ENCODE measurements at regions not wholly inside any gene's neighbourhood (a gene's known extent, or its start where the extent isn't known, plus 50 kb on each side); places are given as distances from the start of the nearest gene placed in this dataset.

DNA sequence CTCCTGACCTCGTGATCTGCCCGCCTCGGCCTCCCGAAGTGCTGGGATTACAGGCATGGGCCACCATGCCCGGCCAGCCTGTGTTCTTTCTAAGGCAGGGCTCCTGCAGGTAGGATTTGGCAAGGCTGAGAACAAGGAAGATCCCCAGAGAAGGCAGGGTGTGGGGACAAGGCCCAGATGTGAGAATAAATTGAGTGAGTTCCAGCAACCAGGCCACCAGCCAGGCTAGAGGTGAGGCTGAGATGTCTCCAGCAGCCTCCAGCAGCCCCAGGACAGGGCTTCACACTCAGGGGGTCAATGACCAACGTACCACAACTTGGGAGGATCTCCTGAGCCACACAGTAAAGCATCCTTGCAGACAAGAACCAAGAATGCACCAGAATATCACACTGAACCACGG is 75.1 kb downstream of the BUD13 start:
- Histone ChIP-seq H3K36me3 (replicated peaks in 1 of 2; ENCODE audit: control insufficient read depth in 1 of 2, insufficient read depth in 2 of 2, low read length in 1 of 2) (no peaks in the 10 kb centered on the region), H3K4me3 (ENCODE audit: low read depth in 2 of 2, low read length in 1 of 2) (no peak overlapping the region), H3F3A (replicated peaks; ENCODE audit: insufficient read depth) (no peaks in the 10 kb centered on the region), H3K79me2 (ENCODE audit: insufficient read depth) (no peaks in the 10 kb centered on the region), H4K20me1 (ENCODE audit: insufficient read depth) (no peaks in the 10 kb centered on the region), H3K9ac (no peak overlapping the region), H3K4me1 (ENCODE audit: control insufficient read depth in 1 of 2, insufficient read depth in 2 of 2, low read depth in 1 of 2, low read length in 1 of 2) (peaks cover 0 to 14% of the 10 kb centered on the region in 2 experiments; a peak in 1 of 4 replicates), H3K27ac (ENCODE audit: low read depth in 2 of 2, low read length in 1 of 2) (no peak overlapping the region), H3K9me2 (no peaks in the 10 kb centered on the region), H3K27me3 (ENCODE audit: insufficient read depth) (no peaks in the 10 kb centered on the region), H3K4me2 (no peak overlapping the region), H3K9me3 (no peaks in the 10 kb centered on the region), H2AFZ (ENCODE audit: low read depth) (no peak overlapping the region)
- CTCF ChIA-PET: interaction anchor here (0.6 to 1.4 kb wide), 3 partner anchors 45 to 1191 kb away, joined by 3 read pairs; no protein-coding TSS in a partner anchor
- POLR2A ChIA-PET: no interaction called here
- WGBS (ENCODE audit: low lambda C conversion rate): 55% methylated on average over 6 of the region's 7 CpGs
- TF ChIP-seq, protein P1, sequence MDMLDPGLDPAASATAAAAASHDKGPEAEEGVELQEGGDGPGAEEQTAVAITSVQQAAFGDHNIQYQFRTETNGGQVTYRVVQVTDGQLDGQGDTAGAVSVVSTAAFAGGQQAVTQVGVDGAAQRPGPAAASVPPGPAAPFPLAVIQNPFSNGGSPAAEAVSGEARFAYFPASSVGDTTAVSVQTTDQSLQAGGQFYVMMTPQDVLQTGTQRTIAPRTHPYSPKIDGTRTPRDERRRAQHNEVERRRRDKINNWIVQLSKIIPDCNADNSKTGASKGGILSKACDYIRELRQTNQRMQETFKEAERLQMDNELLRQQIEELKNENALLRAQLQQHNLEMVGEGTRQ (IDR thresholded peaks at IDR 0.05; ENCODE audit: borderline replicate concordance, low read depth, low read length): no peak
- TF ChIP-seq, protein P2, sequence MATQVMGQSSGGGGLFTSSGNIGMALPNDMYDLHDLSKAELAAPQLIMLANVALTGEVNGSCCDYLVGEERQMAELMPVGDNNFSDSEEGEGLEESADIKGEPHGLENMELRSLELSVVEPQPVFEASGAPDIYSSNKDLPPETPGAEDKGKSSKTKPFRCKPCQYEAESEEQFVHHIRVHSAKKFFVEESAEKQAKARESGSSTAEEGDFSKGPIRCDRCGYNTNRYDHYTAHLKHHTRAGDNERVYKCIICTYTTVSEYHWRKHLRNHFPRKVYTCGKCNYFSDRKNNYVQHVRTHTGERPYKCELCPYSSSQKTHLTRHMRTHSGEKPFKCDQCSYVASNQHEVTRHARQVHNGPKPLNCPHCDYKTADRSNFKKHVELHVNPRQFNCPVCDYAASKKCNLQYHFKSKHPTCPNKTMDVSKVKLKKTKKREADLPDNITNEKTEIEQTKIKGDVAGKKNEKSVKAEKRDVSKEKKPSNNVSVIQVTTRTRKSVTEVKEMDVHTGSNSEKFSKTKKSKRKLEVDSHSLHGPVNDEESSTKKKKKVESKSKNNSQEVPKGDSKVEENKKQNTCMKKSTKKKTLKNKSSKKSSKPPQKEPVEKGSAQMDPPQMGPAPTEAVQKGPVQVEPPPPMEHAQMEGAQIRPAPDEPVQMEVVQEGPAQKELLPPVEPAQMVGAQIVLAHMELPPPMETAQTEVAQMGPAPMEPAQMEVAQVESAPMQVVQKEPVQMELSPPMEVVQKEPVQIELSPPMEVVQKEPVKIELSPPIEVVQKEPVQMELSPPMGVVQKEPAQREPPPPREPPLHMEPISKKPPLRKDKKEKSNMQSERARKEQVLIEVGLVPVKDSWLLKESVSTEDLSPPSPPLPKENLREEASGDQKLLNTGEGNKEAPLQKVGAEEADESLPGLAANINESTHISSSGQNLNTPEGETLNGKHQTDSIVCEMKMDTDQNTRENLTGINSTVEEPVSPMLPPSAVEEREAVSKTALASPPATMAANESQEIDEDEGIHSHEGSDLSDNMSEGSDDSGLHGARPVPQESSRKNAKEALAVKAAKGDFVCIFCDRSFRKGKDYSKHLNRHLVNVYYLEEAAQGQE (IDR thresholded peaks at IDR 0.05; ENCODE audit: low read depth, low read length): no peak
- TF ChIP-seq SMC3 (IDR thresholded peaks at IDR 0.05; ENCODE audit: low read depth, low read length): no peak
- TF ChIP-seq, protein P3, sequence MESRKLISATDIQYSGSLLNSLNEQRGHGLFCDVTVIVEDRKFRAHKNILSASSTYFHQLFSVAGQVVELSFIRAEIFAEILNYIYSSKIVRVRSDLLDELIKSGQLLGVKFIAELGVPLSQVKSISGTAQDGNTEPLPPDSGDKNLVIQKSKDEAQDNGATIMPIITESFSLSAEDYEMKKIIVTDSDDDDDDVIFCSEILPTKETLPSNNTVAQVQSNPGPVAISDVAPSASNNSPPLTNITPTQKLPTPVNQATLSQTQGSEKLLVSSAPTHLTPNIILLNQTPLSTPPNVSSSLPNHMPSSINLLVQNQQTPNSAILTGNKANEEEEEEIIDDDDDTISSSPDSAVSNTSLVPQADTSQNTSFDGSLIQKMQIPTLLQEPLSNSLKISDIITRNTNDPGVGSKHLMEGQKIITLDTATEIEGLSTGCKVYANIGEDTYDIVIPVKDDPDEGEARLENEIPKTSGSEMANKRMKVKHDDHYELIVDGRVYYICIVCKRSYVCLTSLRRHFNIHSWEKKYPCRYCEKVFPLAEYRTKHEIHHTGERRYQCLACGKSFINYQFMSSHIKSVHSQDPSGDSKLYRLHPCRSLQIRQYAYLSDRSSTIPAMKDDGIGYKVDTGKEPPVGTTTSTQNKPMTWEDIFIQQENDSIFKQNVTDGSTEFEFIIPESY (IDR thresholded peaks at IDR 0.05; ENCODE audit: borderline replicate concordance, low read depth): no peak
- TF ChIP-seq EZH2phosphoT487 (IDR thresholded peaks at IDR 0.05; ENCODE audit: borderline replicate concordance, low read depth): no peak
- no peak for TF ChIP-seq NFIC (IDR thresholded peaks at IDR 0.05; ENCODE audit: borderline replicate concordance)
- TF ChIP-seq, protein P4, sequence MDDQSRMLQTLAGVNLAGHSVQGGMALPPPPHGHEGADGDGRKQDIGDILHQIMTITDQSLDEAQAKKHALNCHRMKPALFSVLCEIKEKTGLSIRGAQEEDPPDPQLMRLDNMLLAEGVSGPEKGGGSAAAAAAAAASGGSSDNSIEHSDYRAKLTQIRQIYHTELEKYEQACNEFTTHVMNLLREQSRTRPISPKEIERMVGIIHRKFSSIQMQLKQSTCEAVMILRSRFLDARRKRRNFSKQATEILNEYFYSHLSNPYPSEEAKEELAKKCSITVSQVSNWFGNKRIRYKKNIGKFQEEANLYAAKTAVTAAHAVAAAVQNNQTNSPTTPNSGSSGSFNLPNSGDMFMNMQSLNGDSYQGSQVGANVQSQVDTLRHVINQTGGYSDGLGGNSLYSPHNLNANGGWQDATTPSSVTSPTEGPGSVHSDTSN (IDR thresholded peaks at IDR 0.05): no peak
- no peak for TF ChIP-seq SIN3A (IDR thresholded peaks at IDR 0.05; ENCODE audit: borderline replicate concordance, low read depth, low read length)
- no peak for TF ChIP-seq TCF12 (IDR thresholded peaks at IDR 0.05)
- TF ChIP-seq FOXJ3 (CRISPR knock-in tag; IDR thresholded peaks at IDR 0.05): no peak
- TF ChIP-seq, protein P5, sequence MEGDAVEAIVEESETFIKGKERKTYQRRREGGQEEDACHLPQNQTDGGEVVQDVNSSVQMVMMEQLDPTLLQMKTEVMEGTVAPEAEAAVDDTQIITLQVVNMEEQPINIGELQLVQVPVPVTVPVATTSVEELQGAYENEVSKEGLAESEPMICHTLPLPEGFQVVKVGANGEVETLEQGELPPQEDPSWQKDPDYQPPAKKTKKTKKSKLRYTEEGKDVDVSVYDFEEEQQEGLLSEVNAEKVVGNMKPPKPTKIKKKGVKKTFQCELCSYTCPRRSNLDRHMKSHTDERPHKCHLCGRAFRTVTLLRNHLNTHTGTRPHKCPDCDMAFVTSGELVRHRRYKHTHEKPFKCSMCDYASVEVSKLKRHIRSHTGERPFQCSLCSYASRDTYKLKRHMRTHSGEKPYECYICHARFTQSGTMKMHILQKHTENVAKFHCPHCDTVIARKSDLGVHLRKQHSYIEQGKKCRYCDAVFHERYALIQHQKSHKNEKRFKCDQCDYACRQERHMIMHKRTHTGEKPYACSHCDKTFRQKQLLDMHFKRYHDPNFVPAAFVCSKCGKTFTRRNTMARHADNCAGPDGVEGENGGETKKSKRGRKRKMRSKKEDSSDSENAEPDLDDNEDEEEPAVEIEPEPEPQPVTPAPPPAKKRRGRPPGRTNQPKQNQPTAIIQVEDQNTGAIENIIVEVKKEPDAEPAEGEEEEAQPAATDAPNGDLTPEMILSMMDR (IDR thresholded peaks at IDR 0.05): no peak
- no peak for DNase-seq

Measured in SK-N-SH (cell line).